ENCODE measurements at regions not wholly inside any gene's neighbourhood (a gene's known extent, or its start where the extent isn't known, plus 50 kb on each side); places are given as distances from the start of the nearest gene placed in this dataset.

- TF ChIP-seq ZFP30 (CRISPR knock-in tag; IDR thresholded peaks at IDR 0.05) (no peak), TSHZ2 (CRISPR knock-in tag; IDR thresholded peaks at IDR 0.05) (no peak), BACH2 (CRISPR knock-in tag; IDR thresholded peaks at IDR 0.05; ENCODE audit: borderline replicate concordance) (no peak), ZC3H10 (CRISPR knock-in tag; IDR thresholded peaks at IDR 0.05) (no peak)
Observed at GRCh38 chr5:147055850-147056566, 177.5 kb upstream of the PPP2R2B start.

All from SK-N-SH treated with all-trans-retinoic acid at 6 μM for 48 hours (cell line).